Tibial nerve (tissue), 4 donors: ENCODE measurements at regions not wholly inside any gene's neighbourhood (a gene's known extent, or its start where the extent isn't known, plus 50 kb on each side); places are given as distances from the start of the nearest gene placed in this dataset.
"Not testable (repeated sequence)": the region's sequence is repeated elsewhere in the genome, so short reads cannot be mapped to it uniquely, and the experiment has no call there.

Experiments used
- DNase-seq, 2 donors: peaks; one replicate each; pipeline ENCODE4 v3.0.0-alpha.2; 2019; ENCODE audit warnings: low spot score in 2 of 2
- H3K27ac ChIP-seq, 4 donors: fragments of 200-600 bp; sonication (generic) in 3 of 4; one replicate each; pipeline ENCODE4 v1.5.1; 2017 to 2019; ENCODE audit warnings: mild to moderate bottlenecking in 1 of 4
- H3K27me3 ChIP-seq, 2 donors: fragments of 200-600 bp; sonication (generic) in 1 of 2; one replicate each; pipeline versions ENCODE4 v1.5.1 to v1.6.0; 2017 to 2019
- H3K36me3 ChIP-seq, 3 donors: fragments of 200-600 bp; sonication (generic); one replicate each; pipeline ENCODE4 v1.5.1; 2018 to 2019
- H3K4me1 ChIP-seq, 4 donors: fragments of 200-600 bp; sonication (generic) in 3 of 4; one replicate each; pipeline ENCODE4 v1.5.1; 2017 to 2019
- H3K4me3 ChIP-seq, 4 donors: fragments of 200-600 bp; sonication (generic) in 3 of 4; one replicate each; pipeline ENCODE4 v1.5.1; 2017 to 2019; ENCODE audit warnings: mild to moderate bottlenecking in 1 of 4, moderate library complexity in 1 of 4
- H3K9me3 ChIP-seq, 4 donors: fragments of 200-600 bp; sonication (generic) in 3 of 4; one replicate each; pipeline ENCODE4 v1.5.1; 2017 to 2019
- CTCF ChIP-seq, 5 experiments: fragments of 200-600 bp in 3 of 5; fragments of 450-650 bp in 2 of 5; sonication (generic) in 3 of 5; IDR thresholded peaks; one replicate each; pipeline ENCODE4 v1.5.1; 2016 to 2019; ENCODE audit warnings: antibody characterized with exemption in 5 of 5, mild to moderate bottlenecking in 3 of 5, moderate library complexity in 2 of 5
- EP300 ChIP-seq, 2 donors: sonication (generic); formaldehyde crosslinking; IDR thresholded peaks; one replicate each; pipeline ENCODE4 v1.6.1; 2017; ENCODE audit warnings: antibody characterized with exemption in 2 of 2, mild to moderate bottlenecking in 1 of 2
- POLR2A ChIP-seq, 2 donors: fragments of 450-650 bp; IDR thresholded peaks; one replicate each; pipeline ENCODE4 v1.6.1; 2017; ENCODE audit warnings: antibody characterized with exemption in 2 of 2, mild to moderate bottlenecking in 2 of 2, moderate library complexity in 2 of 2
- WGBS, 2 donors: methylation state at CpG; one replicate each; pipeline ENCODE4 v1.1.5; 2018; 5-methylcytosine and 5-hydroxymethylcytosine counted together

GRCh38 chr5:116778032-116778431 is 203.4 kb upstream of the SEMA6A start:
- TF ChIP-seq POLR2A (IDR thresholded peaks at IDR 0.05) (no peak), EP300 (IDR thresholded peaks at IDR 0.05) (no peak), CTCF (IDR thresholded peaks at IDR 0.05) (no peak)
- 50 to 66% methylated on average over 10 of the region's 10 CpGs for WGBS, 2 donors

GRCh38 chr5:116773926-116774325 is 199.3 kb upstream of the SEMA6A start:
- TF ChIP-seq POLR2A (IDR thresholded peaks at IDR 0.05) (no peak), CTCF (IDR thresholded peaks at IDR 0.05) (no peak), EP300 (IDR thresholded peaks at IDR 0.05) (no peak)
- Histone ChIP-seq H3K27ac (no peak overlapping the region), H3K4me1 (peaks cover 0 to 17% (median 0%) of the 10 kb centered on the region in 4 donors), H3K27me3 (no peaks in the 10 kb centered on the region), H3K4me3 (no peak overlapping the region), H3K9me3 (no peaks in the 10 kb centered on the region), H3K36me3 (no peaks in the 10 kb centered on the region)
- WGBS, 2 donors, result 93 to 95% methylated on average over 5 of the region's 5 CpGs
- DNase-seq, result no peak

More at GRCh38 chr5:116778032-116778431, 203.4 kb upstream of the SEMA6A start:
- no peaks in the 10 kb centered on the region for H3K9me3 ChIP-seq
- H3K27ac ChIP-seq, result no peak overlapping the region
- no peaks in the 10 kb centered on the region for H3K27me3 ChIP-seq
- DNase-seq, result no peak
- H3K36me3 ChIP-seq, result no peaks in the 10 kb centered on the region
- no peak overlapping the region for H3K4me3 ChIP-seq
- H3K4me1 ChIP-seq, result no peaks in the 10 kb centered on the region

- no peak overlapping the region for H3K27ac ChIP-seq
- H3K9me3 ChIP-seq, result no peaks in the 10 kb centered on the region
- H3K4me1 ChIP-seq, result peaks cover 0 to 17% (median 0%) of the 10 kb centered on the region in 4 donors
- H3K27me3 ChIP-seq, result no peaks in the 10 kb centered on the region
- DNase-seq, result no peak
- TF ChIP-seq CTCF (IDR thresholded peaks at IDR 0.05), result no peak
- 71 to 73% methylated on average over 3 of the region's 3 CpGs for WGBS, 2 donors
- no peaks in the 10 kb centered on the region for H3K36me3 ChIP-seq
- H3K4me3 ChIP-seq, result no peak overlapping the region
These were observed 198.2 kb upstream of the SEMA6A start for GRCh38 chr5:116772806-116773205.

- no peaks in the 10 kb centered on the region for H3K36me3 ChIP-seq
- 59 to 70% methylated on average over 1 of the region's 1 CpG for WGBS, 2 donors
- no peaks in the 10 kb centered on the region for H3K27me3 ChIP-seq
- H3K27ac ChIP-seq, result peak overlapping the region in 1 of 4 donors; percentile 52
- peaks cover 0 to 17% (median 0%) of the 10 kb centered on the region in 4 donors for H3K4me1 ChIP-seq
- H3K4me3 ChIP-seq, result no peak overlapping the region
- H3K9me3 ChIP-seq, result no peaks in the 10 kb centered on the region
- TF ChIP-seq POLR2A (IDR thresholded peaks at IDR 0.05) (no peak), EP300 (IDR thresholded peaks at IDR 0.05) (no peak), CTCF (IDR thresholded peaks at IDR 0.05) (no peak)
- no peak for DNase-seq
These were observed 197.5 kb upstream of the SEMA6A start for GRCh38 chr5:116772152-116772501.

GRCh38 chr5:116771466-116772151 is 197.0 kb upstream of the SEMA6A start:
- 27 to 43% methylated on average over 9 of the region's 9 CpGs for WGBS, 2 donors
- Histone ChIP-seq H3K4me3 (no peak overlapping the region), H3K9me3 (no peaks in the 10 kb centered on the region), H3K27me3 (no peaks in the 10 kb centered on the region), H3K36me3 (no peaks in the 10 kb centered on the region), H3K4me1 (peaks cover 0 to 17% (median 0%) of the 10 kb centered on the region in 4 donors), H3K27ac (peak overlapping the region in 1 of 4 donors; percentile 4)
- TF ChIP-seq CTCF (IDR thresholded peaks at IDR 0.05) (no peak), EP300 (IDR thresholded peaks at IDR 0.05) (peak in 1 of 2 donors; percentile 64), POLR2A (IDR thresholded peaks at IDR 0.05) (peak in 1 of 2 donors; percentile 7)
- peak; percentile 46 to 60 for DNase-seq

GRCh38 chr5:116769953-116770352 is 195.3 kb upstream of the SEMA6A start:
- not testable (repeated sequence) for H3K9me3 ChIP-seq, H3K4me3 ChIP-seq, H3K27ac ChIP-seq, H3K36me3 ChIP-seq, H3K27me3 ChIP-seq, DNase-seq
- 100% methylated on average over 2 of the region's 2 CpGs for WGBS, 2 donors
- peaks cover 0 to 17% (median 0%) of the 10 kb centered on the region in 4 donors for H3K4me1 ChIP-seq
